ENCODE measurements at regions not wholly inside any gene's neighbourhood (a gene's known extent, or its start where the extent isn't known, plus 50 kb on each side); places are given as distances from the start of the nearest gene placed in this dataset.
"Not testable (repeated sequence)": the region's sequence is repeated elsewhere in the genome, so short reads cannot be mapped to it uniquely, and the experiment has no call there.

GRCh38 chr12:107500307-107500706 is 185.3 kb upstream of the PWP1 start:
- no peak for DNase-seq (ENCODE audit: low read depth)

- DNase-seq (ENCODE audit: low read depth) = no peak
These were observed 183.9 kb upstream of the PWP1 start for GRCh38 chr12:107501681-107502080.

- no peak for DNase-seq (ENCODE audit: low read depth)
These were observed 182.3 kb upstream of the PWP1 start for GRCh38 chr12:107503129-107503855.

GRCh38 chr12:107503887-107504885 is 181.4 kb upstream of the PWP1 start:
- no peak for DNase-seq (ENCODE audit: low read depth)

GRCh38 chr12:107509421-107509820 is 176.2 kb upstream of the PWP1 start:
- DNase-seq (ENCODE audit: low read depth) = no peak

- DNase-seq (ENCODE audit: low read depth) = no peak
These were observed 175.4 kb upstream of the PWP1 start for GRCh38 chr12:107510211-107510610.

GRCh38 chr12:107511292-107511691 is 174.3 kb upstream of the PWP1 start:
- no peak for DNase-seq (ENCODE audit: low read depth)

- no peak for DNase-seq (ENCODE audit: low read depth)
These were observed 173.2 kb upstream of the PWP1 start for GRCh38 chr12:107512391-107512790.

- no peak for DNase-seq (ENCODE audit: low read depth)
These were observed 172.4 kb upstream of the PWP1 start for GRCh38 chr12:107513184-107513583.

GRCh38 chr12:107513636-107514400 is 171.8 kb upstream of the PWP1 start:
- no peak for DNase-seq (ENCODE audit: low read depth)

- DNase-seq (ENCODE audit: low read depth) = no peak
These were observed 170.6 kb upstream of the PWP1 start for GRCh38 chr12:107514887-107515445.

- no peak for DNase-seq (ENCODE audit: low read depth)
These were observed 170.1 kb upstream of the PWP1 start for GRCh38 chr12:107515446-107515958.

- not testable (repeated sequence) for DNase-seq (ENCODE audit: low read depth)
These were observed 167.8 kb upstream of the PWP1 start for GRCh38 chr12:107517816-107518215.

GRCh38 chr12:107518868-107519267 is 166.7 kb upstream of the PWP1 start:
- no peak for DNase-seq (ENCODE audit: low read depth)

GRCh38 chr12:107519906-107520859 is 165.4 kb upstream of the PWP1 start:
- no peak for DNase-seq (ENCODE audit: low read depth)

- DNase-seq (ENCODE audit: low read depth) = no peak
These were observed 163.7 kb upstream of the PWP1 start for GRCh38 chr12:107521826-107522355.

- no peak for DNase-seq (ENCODE audit: low read depth)
These were observed 162.7 kb upstream of the PWP1 start for GRCh38 chr12:107522692-107523477.

- no peak for DNase-seq (ENCODE audit: low read depth)
These were observed 161.6 kb upstream of the PWP1 start for GRCh38 chr12:107523775-107524535.
